ENCODE measurements at regions not wholly inside any gene's neighbourhood (a gene's known extent, or its start where the extent isn't known, plus 50 kb on each side); places are given as distances from the start of the nearest gene placed in this dataset.

GRCh38 chr12:98372340-98373024 lies 142.9 kb upstream of the TMPO start:
- H3K36me3 ChIP-seq = no peaks in the 10 kb centered on the region
- intact Hi-C loops (cut with DNase I; ENCODE audit: low total_unique reads) = no loop called here
- no peak overlapping the region for H3K4me3 ChIP-seq
- peaks cover 0 to 12% (median 0%) of the 10 kb centered on the region in 7 donors for H3K27me3 ChIP-seq (replicated peaks in 1 of 7)
- DNase-seq = no peak
- TF ChIP-seq POLR2A (IDR thresholded peaks at IDR 0.05) = no peak
- TF ChIP-seq, protein P1, sequence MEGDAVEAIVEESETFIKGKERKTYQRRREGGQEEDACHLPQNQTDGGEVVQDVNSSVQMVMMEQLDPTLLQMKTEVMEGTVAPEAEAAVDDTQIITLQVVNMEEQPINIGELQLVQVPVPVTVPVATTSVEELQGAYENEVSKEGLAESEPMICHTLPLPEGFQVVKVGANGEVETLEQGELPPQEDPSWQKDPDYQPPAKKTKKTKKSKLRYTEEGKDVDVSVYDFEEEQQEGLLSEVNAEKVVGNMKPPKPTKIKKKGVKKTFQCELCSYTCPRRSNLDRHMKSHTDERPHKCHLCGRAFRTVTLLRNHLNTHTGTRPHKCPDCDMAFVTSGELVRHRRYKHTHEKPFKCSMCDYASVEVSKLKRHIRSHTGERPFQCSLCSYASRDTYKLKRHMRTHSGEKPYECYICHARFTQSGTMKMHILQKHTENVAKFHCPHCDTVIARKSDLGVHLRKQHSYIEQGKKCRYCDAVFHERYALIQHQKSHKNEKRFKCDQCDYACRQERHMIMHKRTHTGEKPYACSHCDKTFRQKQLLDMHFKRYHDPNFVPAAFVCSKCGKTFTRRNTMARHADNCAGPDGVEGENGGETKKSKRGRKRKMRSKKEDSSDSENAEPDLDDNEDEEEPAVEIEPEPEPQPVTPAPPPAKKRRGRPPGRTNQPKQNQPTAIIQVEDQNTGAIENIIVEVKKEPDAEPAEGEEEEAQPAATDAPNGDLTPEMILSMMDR (IDR thresholded peaks at IDR 0.05 in 8 of 11, conservative IDR thresholded peaks at IDR 0.05 in 3 of 11) = no peak
- TF ChIP-seq POLR2AphosphoS5 (IDR thresholded peaks at IDR 0.05) = no peak
- WGBS, 5 donors = 52 to 60% (median 55%) methylated on average over 5 of the region's 5 CpGs
- H3K9me3 ChIP-seq = no peaks in the 10 kb centered on the region
- no peak overlapping the region for H3K27ac ChIP-seq
- H3K4me1 ChIP-seq = no peaks in the 10 kb centered on the region

GRCh38 chr12:98373025-98373554 lies 142.3 kb upstream of the TMPO start:
- Histone ChIP-seq H3K9me3 (no peaks in the 10 kb centered on the region), H3K4me1 (no peaks in the 10 kb centered on the region), H3K27ac (no peak overlapping the region), H3K4me3 (no peak overlapping the region), H3K27me3 (replicated peaks in 1 of 7) (peaks cover 0 to 12% (median 0%) of the 10 kb centered on the region in 7 donors), H3K36me3 (no peaks in the 10 kb centered on the region)
- DNase-seq = no peak
- TF ChIP-seq, protein P1 (IDR thresholded peaks at IDR 0.05 in 8 of 11, conservative IDR thresholded peaks at IDR 0.05 in 3 of 11) = peak in 6 of 11 experiments; percentile 21 to 40 (median 28)
- no peak for TF ChIP-seq POLR2A (IDR thresholded peaks at IDR 0.05)
- no peak for TF ChIP-seq POLR2AphosphoS5 (IDR thresholded peaks at IDR 0.05)
- intact Hi-C loops (cut with DNase I; ENCODE audit: low total_unique reads) = no loop called here
- 43 to 59% (median 51%) methylated on average over 2 of the region's 2 CpGs for WGBS, 5 donors

DNA sequence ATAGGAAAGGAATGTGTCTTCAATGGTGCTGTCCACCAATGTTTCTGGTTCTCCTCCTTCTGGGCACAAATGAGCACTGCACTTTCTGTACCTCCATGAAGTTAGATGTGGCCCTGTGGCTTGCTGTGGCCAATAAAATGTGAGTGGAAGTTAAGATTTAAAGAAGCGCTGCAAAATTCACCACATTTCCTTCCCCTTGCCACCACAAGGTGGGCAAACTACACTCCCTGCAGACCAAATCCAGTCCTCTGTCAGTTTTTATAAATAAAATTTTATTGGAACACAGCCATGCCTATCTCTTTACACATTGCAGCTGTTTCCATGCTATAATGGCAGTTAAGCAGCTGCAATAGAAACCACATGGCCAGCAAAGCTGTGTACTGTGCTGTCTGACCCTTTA lies 141.4 kb upstream of the TMPO start:
- no peak for DNase-seq
- H3K9me3 ChIP-seq = no peaks in the 10 kb centered on the region
- TF ChIP-seq POLR2AphosphoS5 (IDR thresholded peaks at IDR 0.05) (no peak), POLR2A (IDR thresholded peaks at IDR 0.05) (no peak)
- TF ChIP-seq, protein P1 (IDR thresholded peaks at IDR 0.05 in 8 of 11, conservative IDR thresholded peaks at IDR 0.05 in 3 of 11) = no peak
- intact Hi-C loops (cut with DNase I; ENCODE audit: low total_unique reads) = no loop called here
- no peaks in the 10 kb centered on the region for H3K36me3 ChIP-seq
- peaks cover 0 to 17% (median 0%) of the 10 kb centered on the region in 7 donors for H3K27me3 ChIP-seq (replicated peaks in 1 of 7)
- H3K4me1 ChIP-seq = no peaks in the 10 kb centered on the region
- WGBS, 5 donors = 13 to 41% (median 33%) methylated on average over 1 of the region's 1 CpG
- H3K4me3 ChIP-seq = no peak overlapping the region
- H3K27ac ChIP-seq = no peak overlapping the region

DNA sequence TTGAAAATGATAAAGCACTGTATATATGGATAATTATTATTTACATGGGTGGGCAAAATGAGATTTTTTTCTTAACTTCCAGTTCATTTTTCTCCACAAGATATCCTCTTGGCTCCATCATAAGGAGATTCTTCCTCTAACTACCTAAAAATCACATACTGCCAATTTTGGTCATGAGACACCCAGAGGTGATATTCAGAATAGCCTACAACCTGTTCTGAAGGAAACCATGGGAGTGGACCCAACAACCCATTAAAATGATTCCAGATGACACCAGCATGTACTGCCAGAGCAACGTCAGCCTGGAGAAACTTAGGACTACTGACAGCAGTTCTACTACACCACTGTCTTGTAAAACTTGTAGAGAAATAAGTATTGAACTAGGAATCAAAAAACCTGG lies 136.3 kb upstream of the TMPO start:
- WGBS, 5 donors = 69 to 82% (median 70%) methylated on average over 1 of the region's 1 CpG
- H3K4me1 ChIP-seq = no peaks in the 10 kb centered on the region
- peaks cover 0 to 23% (median 0%) of the 10 kb centered on the region in 7 donors for H3K27me3 ChIP-seq (replicated peaks in 1 of 7)
- DNase-seq = no peak
- no peak overlapping the region for H3K4me3 ChIP-seq
- TF ChIP-seq, protein P1 (IDR thresholded peaks at IDR 0.05 in 8 of 11, conservative IDR thresholded peaks at IDR 0.05 in 3 of 11) = no peak
- no peak for TF ChIP-seq POLR2A (IDR thresholded peaks at IDR 0.05)
- no peak for TF ChIP-seq POLR2AphosphoS5 (IDR thresholded peaks at IDR 0.05)
- H3K9me3 ChIP-seq = no peaks in the 10 kb centered on the region
- intact Hi-C loops (cut with DNase I; ENCODE audit: low total_unique reads) = no loop called here
- H3K36me3 ChIP-seq = no peaks in the 10 kb centered on the region
- H3K27ac ChIP-seq = no peak overlapping the region

All from spleen (tissue), 11 donors.